BJ (cell line): ENCODE measurements at regions not wholly inside any gene's neighbourhood (a gene's known extent, or its start where the extent isn't known, plus 50 kb on each side); places are given as distances from the start of the nearest gene placed in this dataset.

Experiments used
- CTCF ChIA-PET: fragments of 350-600 bp; formaldehyde crosslinking; extraction: SDS; loops from one replicate; lab custom pipeline; 2021; ENCODE audit warnings: antibody characterized with exemption, inconsistent platforms; lab: Yijun Ruan, JAX
- POLR2A ChIA-PET: fragments of 300-600 bp; sonication (Branson Sonifier 250); formaldehyde crosslinking; extraction: SDS; loops from one replicate; lab custom pipeline; 2021; ENCODE audit warnings: antibody characterized with exemption; lab: Charles Lee
- DNase-seq: peaks from one replicate; pipeline ENCODE4 v3.0.0-alpha.2; 2011; ENCODE audit warnings: low read depth
- H3K27me3 ChIP-seq: 2 replicates; pipeline ENCODE4 v1.6.0; 2011; ENCODE audit warnings: low read length; ENCODE audit not compliant: control insufficient read depth, insufficient read depth
- H3K36me3 ChIP-seq: 2 replicates; pipeline ENCODE4 v1.5.1; 2011; ENCODE audit warnings: low read length; ENCODE audit not compliant: control insufficient read depth, insufficient read depth
- H3K4me3 ChIP-seq: 2 replicates; pipeline ENCODE4 v1.5.1; 2011; ENCODE audit warnings: low read depth, mild to moderate bottlenecking, control low read depth, low read length
- TF ChIP-seq, protein P1 (sequence below): IDR thresholded peaks from 2 replicates; pipeline ENCODE4 v1.5.1; 2011; ENCODE audit warnings: low read depth, mild to moderate bottlenecking, control low read depth, inconsistent platforms, low read length, moderate library complexity; ENCODE audit not compliant: insufficient read depth

DNA sequence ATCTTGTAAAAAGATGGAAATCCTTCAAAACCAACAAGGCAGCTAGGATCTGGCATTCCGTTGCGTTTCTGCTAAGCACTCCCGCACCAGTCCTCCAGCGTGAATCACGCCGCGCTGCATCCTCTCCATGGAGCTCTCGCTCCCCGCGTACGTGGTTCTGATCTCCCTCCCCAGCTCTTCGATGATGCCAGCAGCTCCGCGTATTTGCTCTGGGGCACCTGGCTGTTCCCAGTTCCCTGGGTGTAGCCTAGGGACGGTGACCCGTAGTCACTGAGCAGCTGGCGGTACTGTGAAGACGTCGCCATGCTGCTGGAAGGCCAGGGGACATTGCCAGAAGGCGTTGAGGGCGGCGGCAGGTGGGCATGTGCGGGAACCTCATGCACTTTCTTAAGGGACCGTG lies 407.5 kb downstream of the RNF144A start:
- DNase-seq: no peak
- H3K27me3 ChIP-seq: no peaks in the 10 kb centered on the region; the same call in 1 of the 2 replicates
- ChIA-PET CTCF (no interaction called here), POLR2A (no interaction called here)
- H3K4me3 ChIP-seq: no peak overlapping the region
- TF ChIP-seq, protein P1, sequence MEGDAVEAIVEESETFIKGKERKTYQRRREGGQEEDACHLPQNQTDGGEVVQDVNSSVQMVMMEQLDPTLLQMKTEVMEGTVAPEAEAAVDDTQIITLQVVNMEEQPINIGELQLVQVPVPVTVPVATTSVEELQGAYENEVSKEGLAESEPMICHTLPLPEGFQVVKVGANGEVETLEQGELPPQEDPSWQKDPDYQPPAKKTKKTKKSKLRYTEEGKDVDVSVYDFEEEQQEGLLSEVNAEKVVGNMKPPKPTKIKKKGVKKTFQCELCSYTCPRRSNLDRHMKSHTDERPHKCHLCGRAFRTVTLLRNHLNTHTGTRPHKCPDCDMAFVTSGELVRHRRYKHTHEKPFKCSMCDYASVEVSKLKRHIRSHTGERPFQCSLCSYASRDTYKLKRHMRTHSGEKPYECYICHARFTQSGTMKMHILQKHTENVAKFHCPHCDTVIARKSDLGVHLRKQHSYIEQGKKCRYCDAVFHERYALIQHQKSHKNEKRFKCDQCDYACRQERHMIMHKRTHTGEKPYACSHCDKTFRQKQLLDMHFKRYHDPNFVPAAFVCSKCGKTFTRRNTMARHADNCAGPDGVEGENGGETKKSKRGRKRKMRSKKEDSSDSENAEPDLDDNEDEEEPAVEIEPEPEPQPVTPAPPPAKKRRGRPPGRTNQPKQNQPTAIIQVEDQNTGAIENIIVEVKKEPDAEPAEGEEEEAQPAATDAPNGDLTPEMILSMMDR: no peak
- no peaks in the 10 kb centered on the region for H3K36me3 ChIP-seq

DNA sequence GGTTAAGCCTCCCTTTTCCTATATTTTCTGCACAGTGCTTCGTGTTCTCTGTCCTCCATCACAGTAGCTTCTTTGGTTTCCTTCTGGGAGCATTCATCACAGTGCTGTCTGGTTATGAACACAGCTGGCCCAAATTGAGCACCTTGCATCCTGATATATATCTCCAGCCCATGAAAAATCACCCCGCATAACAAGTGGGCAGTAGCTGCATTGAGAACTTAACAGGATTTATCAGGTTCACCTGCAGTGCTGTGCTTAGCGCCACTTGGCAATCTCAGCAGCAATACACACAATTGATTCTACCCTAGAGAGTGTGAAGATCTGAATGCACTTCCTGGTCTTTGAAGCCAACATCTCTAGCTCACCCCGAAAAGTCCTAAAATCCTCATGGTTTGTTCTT lies 408.0 kb downstream of the RNF144A start:
- H3K4me3 ChIP-seq: no peak overlapping the region
- TF ChIP-seq, protein P1: no peak
- no peaks in the 10 kb centered on the region; the same call in 1 of the 2 replicates for H3K27me3 ChIP-seq
- DNase-seq: no peak
- ChIA-PET POLR2A (no interaction called here), CTCF (no interaction called here)
- H3K36me3 ChIP-seq: no peaks in the 10 kb centered on the region

DNA sequence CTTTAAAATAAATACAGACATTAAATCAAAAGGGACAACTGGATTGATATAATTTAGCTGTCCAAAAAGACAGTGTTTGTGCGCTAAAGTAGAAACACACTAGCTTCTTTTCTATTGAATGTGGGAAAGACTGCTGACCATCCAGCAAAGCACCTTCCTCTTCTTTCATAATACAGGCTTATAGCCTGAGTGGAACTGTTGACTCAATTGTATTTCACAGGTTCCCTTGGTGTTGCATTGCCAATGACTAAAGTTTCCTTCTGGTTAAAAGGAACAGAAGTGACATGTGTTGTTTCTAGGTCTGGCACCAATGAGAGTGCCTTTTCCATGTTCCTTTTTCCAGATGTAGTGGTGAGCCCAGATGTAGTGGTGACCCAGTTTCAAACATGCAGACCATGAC lies 412.3 kb downstream of the RNF144A start:
- Histone ChIP-seq H3K36me3 (no peaks in the 10 kb centered on the region), H3K4me3 (no peak overlapping the region), H3K27me3 (no peaks in the 10 kb centered on the region; the same call in 1 of the 2 replicates)
- ChIA-PET CTCF (no interaction called here), POLR2A (no interaction called here)
- TF ChIP-seq, protein P1: no peak
- no peak for DNase-seq

DNA sequence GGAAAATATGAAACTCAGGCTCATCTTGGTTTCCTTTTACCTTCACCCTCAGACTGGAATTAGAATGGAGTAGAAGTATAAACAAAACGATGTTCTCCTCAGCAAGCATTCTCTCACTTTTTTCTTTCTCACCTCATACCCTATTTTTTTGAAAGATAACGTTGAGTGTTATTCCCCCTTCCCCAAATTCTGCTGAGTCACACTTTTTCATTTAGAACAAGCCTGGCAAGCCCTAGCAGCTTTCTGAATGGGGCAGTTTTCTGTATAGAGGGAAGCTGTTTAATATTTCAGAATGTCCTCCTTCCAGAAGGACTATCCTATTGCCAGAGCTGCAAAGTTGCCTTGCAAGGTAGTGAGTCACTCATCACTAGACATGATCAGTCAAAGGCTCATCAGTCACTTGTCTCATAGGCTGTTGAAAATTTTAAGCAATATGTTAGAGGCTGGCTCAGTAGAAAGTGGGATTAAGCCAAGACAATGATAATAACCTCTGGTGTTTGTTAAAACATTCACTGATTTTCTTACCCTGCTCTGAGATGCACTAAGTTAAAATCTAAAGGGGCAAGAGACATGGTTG lies 416.1 kb downstream of the RNF144A start:
- CTCF ChIA-PET: no interaction called here
- TF ChIP-seq, protein P1: no peak
- POLR2A ChIA-PET: no interaction called here
- no peaks in the 10 kb centered on the region for H3K36me3 ChIP-seq
- no peak for DNase-seq
- H3K27me3 ChIP-seq: no peaks in the 10 kb centered on the region
- H3K4me3 ChIP-seq: no peak overlapping the region

DNA sequence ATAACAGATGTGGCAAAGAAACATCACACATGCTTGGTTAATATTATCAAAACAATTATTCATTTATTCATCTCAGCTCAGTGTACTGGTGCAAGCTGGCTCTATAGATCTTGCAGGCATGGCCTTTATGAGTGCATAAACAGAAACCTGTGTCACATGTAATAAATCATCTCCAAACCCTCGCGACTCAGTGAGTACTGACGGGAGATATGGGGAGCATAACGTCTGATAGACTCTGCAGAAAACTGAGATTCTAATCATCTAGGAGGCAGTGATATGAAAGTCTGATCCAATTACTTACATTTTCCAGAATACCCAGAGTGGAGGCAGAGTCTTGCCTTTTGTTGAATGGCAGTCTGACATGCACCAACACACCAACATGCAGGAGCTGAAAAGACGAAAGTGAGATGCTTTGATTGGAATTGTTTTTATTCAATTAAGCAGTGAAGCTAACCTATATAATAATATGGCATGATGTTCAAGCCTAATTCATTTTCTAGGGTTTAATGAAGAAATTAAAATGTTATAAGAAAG lies 416.8 kb downstream of the RNF144A start:
- ChIA-PET CTCF (no interaction called here), POLR2A (no interaction called here)
- Histone ChIP-seq H3K27me3 (no peaks in the 10 kb centered on the region), H3K36me3 (no peaks in the 10 kb centered on the region), H3K4me3 (no peak overlapping the region)
- no peak for DNase-seq
- TF ChIP-seq, protein P1: no peak
